ENCODE measurements at regions not wholly inside any gene's neighbourhood (a gene's known extent, or its start where the extent isn't known, plus 50 kb on each side); places are given as distances from the start of the nearest gene placed in this dataset.

DNA sequence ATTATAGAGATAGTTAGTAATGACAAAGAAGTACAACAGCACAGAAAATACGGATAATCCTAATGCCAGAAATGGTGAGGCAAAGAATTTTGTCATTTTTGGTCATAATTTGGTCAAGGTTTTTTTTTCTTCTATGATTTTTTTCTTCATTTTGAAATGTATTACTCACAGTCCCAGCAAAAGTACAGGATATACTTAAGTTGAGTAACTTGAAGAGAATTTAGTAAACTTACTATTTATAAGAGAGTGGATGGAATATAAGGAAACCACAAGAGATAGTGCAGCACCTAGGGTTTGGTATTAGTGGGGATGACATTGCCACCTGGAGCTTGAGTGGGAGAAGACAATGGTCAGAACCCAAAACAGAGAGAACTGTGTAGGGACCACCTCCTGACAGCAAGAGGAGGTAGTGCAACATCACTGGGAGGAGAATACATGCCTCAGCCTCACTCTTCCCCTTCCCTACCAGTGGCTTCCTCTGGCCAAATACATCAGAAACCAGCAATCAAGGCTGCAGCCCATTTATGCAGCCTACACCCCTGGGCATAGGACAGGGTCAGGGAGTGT is 434.5 kb upstream of the TRPC7 start:
- Histone ChIP-seq H3K9me3 (ENCODE audit: control insufficient read depth, insufficient read depth, low read length) (no peaks in the 10 kb centered on the region), H3K27ac (ENCODE audit: low read depth, low read length) (no peak overlapping the region), H3K9me2 (replicated peaks; ENCODE audit: control insufficient read depth, low read length) (no peaks in the 10 kb centered on the region), H3K36me3 (ENCODE audit: control insufficient read depth, low read length) (no peaks in the 10 kb centered on the region), H3K4me3 (ENCODE audit: low read length) (no peak overlapping the region), H3K79me2 (ENCODE audit: control insufficient read depth, low read length) (no peaks in the 10 kb centered on the region), H4K20me1 (ENCODE audit: control insufficient read depth, insufficient read depth, low read depth, low read length) (no peaks in the 10 kb centered on the region), H3K27me3 (ENCODE audit: control insufficient read depth, low read length) (no peaks in the 10 kb centered on the region), H3K4me2 (ENCODE audit: low read length) (no peak overlapping the region), H3K4me1 (ENCODE audit: control insufficient read depth, low read length) (peaks cover 9% of the 10 kb centered on the region), H3F3A (ENCODE audit: control insufficient read depth, insufficient read depth) (no peaks in the 10 kb centered on the region)
- TF ChIP-seq CTCF (IDR thresholded peaks at IDR 0.05; ENCODE audit: low read depth, low read length, poor library complexity, severe bottlenecking): no peak
- no peak for TF ChIP-seq EZH2phosphoT487 (IDR thresholded peaks at IDR 0.05; ENCODE audit: borderline replicate concordance, low read length)

DNA sequence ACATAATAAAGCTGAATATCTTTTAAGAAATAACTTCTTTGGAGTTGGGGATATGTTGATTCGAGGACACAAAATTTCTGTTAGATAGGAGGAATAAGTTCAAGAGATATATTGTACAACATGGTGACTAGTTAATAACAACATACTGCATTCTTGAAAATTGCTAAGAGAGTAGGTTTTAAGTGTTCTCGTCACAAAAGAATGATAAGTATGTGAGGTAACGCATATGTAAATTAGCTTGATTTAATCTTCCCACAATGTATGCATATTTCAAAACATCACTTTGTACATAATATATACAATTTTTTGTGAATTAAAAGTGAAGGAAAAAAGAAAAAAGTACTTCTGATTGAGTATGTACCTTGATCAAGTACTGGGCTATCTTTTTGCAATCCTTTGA is 428.0 kb upstream of the TRPC7 start:
- no peaks in the 10 kb centered on the region for H3F3A ChIP-seq (ENCODE audit: control insufficient read depth, insufficient read depth)
- no peak overlapping the region for H3K4me3 ChIP-seq (ENCODE audit: low read length)
- no peaks in the 10 kb centered on the region for H3K79me2 ChIP-seq (ENCODE audit: control insufficient read depth, low read length)
- no peaks in the 10 kb centered on the region for H3K27me3 ChIP-seq (ENCODE audit: control insufficient read depth, low read length)
- no peaks in the 10 kb centered on the region for H3K4me1 ChIP-seq (ENCODE audit: control insufficient read depth, low read length)
- H3K9me3 ChIP-seq (ENCODE audit: control insufficient read depth, insufficient read depth, low read length): peaks cover 3% of the 10 kb centered on the region; the same call in 1 of the 2 replicates
- H3K27ac ChIP-seq (ENCODE audit: low read depth, low read length): no peak overlapping the region
- H3K9me2 ChIP-seq (replicated peaks; ENCODE audit: control insufficient read depth, low read length): no peaks in the 10 kb centered on the region
- TF ChIP-seq EZH2phosphoT487 (IDR thresholded peaks at IDR 0.05; ENCODE audit: borderline replicate concordance, low read length) (no peak), CTCF (IDR thresholded peaks at IDR 0.05; ENCODE audit: low read depth, low read length, poor library complexity, severe bottlenecking) (no peak)
- no peak overlapping the region for H3K4me2 ChIP-seq (ENCODE audit: low read length)
- no peaks in the 10 kb centered on the region for H4K20me1 ChIP-seq (ENCODE audit: control insufficient read depth, insufficient read depth, low read depth, low read length)
- H3K36me3 ChIP-seq (ENCODE audit: control insufficient read depth, low read length): no peaks in the 10 kb centered on the region

GRCh38 chr5:136781464-136781863 is 416.1 kb upstream of the TRPC7 start:
- no peaks in the 10 kb centered on the region for H3K9me3 ChIP-seq (ENCODE audit: control insufficient read depth, insufficient read depth, low read length)
- H3K79me2 ChIP-seq (ENCODE audit: control insufficient read depth, low read length): no peaks in the 10 kb centered on the region
- H3K4me3 ChIP-seq (ENCODE audit: low read length): no peak overlapping the region
- no peaks in the 10 kb centered on the region for H4K20me1 ChIP-seq (ENCODE audit: control insufficient read depth, insufficient read depth, low read depth, low read length)
- no peaks in the 10 kb centered on the region for H3K36me3 ChIP-seq (ENCODE audit: control insufficient read depth, low read length)
- no peaks in the 10 kb centered on the region for H3F3A ChIP-seq (ENCODE audit: control insufficient read depth, insufficient read depth)
- no peak overlapping the region for H3K27ac ChIP-seq (ENCODE audit: low read depth, low read length)
- no peaks in the 10 kb centered on the region for H3K9me2 ChIP-seq (replicated peaks; ENCODE audit: control insufficient read depth, low read length)
- H3K4me1 ChIP-seq (ENCODE audit: control insufficient read depth, low read length): no peaks in the 10 kb centered on the region
- 0 out of 2 replicates have a peak, but pooled peaks cover 2% of the 10 kb centered on the region for H3K27me3 ChIP-seq (ENCODE audit: control insufficient read depth, low read length)
- no peak overlapping the region for H3K4me2 ChIP-seq (ENCODE audit: low read length)
- TF ChIP-seq EZH2phosphoT487 (IDR thresholded peaks at IDR 0.05; ENCODE audit: borderline replicate concordance, low read length) (no peak), CTCF (IDR thresholded peaks at IDR 0.05; ENCODE audit: low read depth, low read length, poor library complexity, severe bottlenecking) (no peak)

All from DOHH2 (cell line).